ENCODE measurements at regions not wholly inside any gene's neighbourhood (a gene's known extent, or its start where the extent isn't known, plus 50 kb on each side); places are given as distances from the start of the nearest gene placed in this dataset.

- no peak for TF ChIP-seq CTCF (IDR thresholded peaks at IDR 0.05)
- TF ChIP-seq AR (CRISPR knock-in tag; IDR thresholded peaks at IDR 0.05), result no peak
- no peak for TF ChIP-seq USF2 (CRISPR knock-in tag; IDR thresholded peaks at IDR 0.05)
- TF ChIP-seq ZNF416 (CRISPR knock-in tag; IDR thresholded peaks at IDR 0.05), result no peak
These were observed 196.4 kb upstream of the SLC24A5 start for GRCh38 chr15:47924381-47924780.
